Omental fat pad (tissue), 3 donors: ENCODE measurements at regions not wholly inside any gene's neighbourhood (a gene's known extent, or its start where the extent isn't known, plus 50 kb on each side); places are given as distances from the start of the nearest gene placed in this dataset.
A peak's percentile ranks its signal among the peaks of the same experiment; 100 is the strongest.
"Not testable (repeated sequence)": the region's sequence is repeated elsewhere in the genome, so short reads cannot be mapped to it uniquely, and the experiment has no call there.

Experiments
- ATAC-seq: fragments of 150-250 bp; one replicate; pipeline ENCODE4 v1.9.1; 2016; ENCODE audit warnings: mild to moderate bottlenecking, moderate library complexity; ENCODE audit not compliant: low FRiP score
- DNase-seq: peaks from one replicate; pipeline ENCODE4 v3.0.0-alpha.2; 2019; ENCODE audit warnings: low spot score
- CTCF ChIP-seq, 3 donors: fragments of 450-650 bp; IDR thresholded peaks; one replicate each; pipeline ENCODE4 v1.5.1; 2016 to 2017; ENCODE audit warnings: antibody characterized with exemption in 3 of 3, mild to moderate bottlenecking in 3 of 3, moderate library complexity in 2 of 3

- DNase-seq (no peak), ATAC-seq (no peak)
- TF ChIP-seq CTCF (IDR thresholded peaks at IDR 0.05) = no peak
Observed at GRCh38 chr10:28909875-28910274, 232.6 kb downstream of the BAMBI start.

GRCh38 chr10:28910956-28911355 lies 233.6 kb downstream of the BAMBI start:
- TF ChIP-seq CTCF (IDR thresholded peaks at IDR 0.05) = no peak
- DNase-seq = no peak
- ATAC-seq = peak; percentile 78

GRCh38 chr10:28911511-28911910 lies 234.2 kb downstream of the BAMBI start:
- DNase-seq, ATAC-seq: not testable (repeated sequence)

- no peak for TF ChIP-seq CTCF (IDR thresholded peaks at IDR 0.05)
- ATAC-seq = no peak
- DNase-seq = no peak
Observed at GRCh38 chr10:28912017-28912783, 234.9 kb downstream of the BAMBI start.

GRCh38 chr10:28913436-28914237 lies 236.3 kb downstream of the BAMBI start:
- no peak for ATAC-seq
- DNase-seq = no peak
- TF ChIP-seq CTCF (IDR thresholded peaks at IDR 0.05) = no peak

GRCh38 chr10:28914701-28915100 lies 237.4 kb downstream of the BAMBI start:
- DNase-seq (no peak), ATAC-seq (no peak)
- TF ChIP-seq CTCF (IDR thresholded peaks at IDR 0.05) = no peak

GRCh38 chr10:28915989-28916588 lies 238.8 kb downstream of the BAMBI start:
- no peak for DNase-seq
- no peak for TF ChIP-seq CTCF (IDR thresholded peaks at IDR 0.05)
- no peak for ATAC-seq
